Activated T-helper 2 cell treated with anti-CD3 and anti-CD28 coated beads, Interferon-gamma antibody, Interleukin-2, Interleukin-4, amounts not matched to agents 10 μg/mL and 5 μg/mL and 100 μg/mL, durations not matched to agents 14 hours and 24 hours and 36 hours (primary cell): ENCODE measurements at regions not wholly inside any gene's neighbourhood (a gene's known extent, or its start where the extent isn't known, plus 50 kb on each side); places are given as distances from the start of the nearest gene placed in this dataset.
"Not testable (repeated sequence)": the region's sequence is repeated elsewhere in the genome, so short reads cannot be mapped to it uniquely, and the experiment has no call there.

Experiments used
- DNase-seq: peaks from one replicate; pipeline ENCODE4 v3.0.0; 2021; ENCODE audit warnings: low spot score
- H3K27ac Mint-ChIP-seq: one replicate; pipeline ENCODE4 v1.8.0; 2021; ENCODE audit warnings: mixed read lengths
- H3K27me3 Mint-ChIP-seq: one replicate; pipeline ENCODE4 v1.8.0; 2021; ENCODE audit warnings: low read depth, mixed read lengths
- H3K36me3 Mint-ChIP-seq: one replicate; pipeline ENCODE4 v1.8.0; 2021; ENCODE audit warnings: low read depth, mixed read lengths
- H3K4me1 Mint-ChIP-seq: one replicate; pipeline ENCODE4 v1.8.0; 2021; ENCODE audit warnings: low read depth, mixed read lengths
- H3K4me3 Mint-ChIP-seq: one replicate; pipeline ENCODE4 v1.8.0; 2021; ENCODE audit warnings: low read depth, mild to moderate bottlenecking, moderate library complexity, mixed read lengths
- H3K9me3 Mint-ChIP-seq: one replicate; pipeline ENCODE4 v1.8.0; 2021; ENCODE audit warnings: mixed read lengths
- intact Hi-C: fragments of 100-400 bp; cut with micrococcal nuclease; formaldehyde crosslinking; loops from one replicate; pipeline ENCODE4 v1.15.1; 2023

GRCh38 chr5:33194914-33195313 is 245.9 kb upstream of the TARS1 start:
- no peak for DNase-seq
- Mint-ChIP-seq H3K4me3 (no peak overlapping the region), H3K27me3 (no peaks in the 10 kb centered on the region), H3K4me1 (no peaks in the 10 kb centered on the region), H3K27ac (no peak overlapping the region), H3K9me3 (peaks cover 25% of the 10 kb centered on the region), H3K36me3 (no peaks in the 10 kb centered on the region)
- intact Hi-C loops, result no loop called here

- Mint-ChIP-seq H3K4me1 (no peaks in the 10 kb centered on the region), H3K27me3 (no peaks in the 10 kb centered on the region), H3K4me3 (no peak overlapping the region), H3K36me3 (no peaks in the 10 kb centered on the region), H3K27ac (no peak overlapping the region), H3K9me3 (peaks cover 24% of the 10 kb centered on the region)
- intact Hi-C loops, result no loop called here
- DNase-seq, result no peak
These were observed 245.2 kb upstream of the TARS1 start for GRCh38 chr5:33195431-33196165.

GRCh38 chr5:33198836-33199235 is 241.9 kb upstream of the TARS1 start:
- Mint-ChIP-seq H3K27ac (no peak overlapping the region), H3K4me1 (no peaks in the 10 kb centered on the region), H3K27me3 (no peaks in the 10 kb centered on the region), H3K4me3 (no peak overlapping the region), H3K36me3 (no peaks in the 10 kb centered on the region), H3K9me3 (peaks cover 12% of the 10 kb centered on the region)
- intact Hi-C loops, result no loop called here
- no peak for DNase-seq

- intact Hi-C loops, result no loop called here
- Mint-ChIP-seq H3K9me3 (no peaks in the 10 kb centered on the region), H3K27me3 (no peaks in the 10 kb centered on the region), H3K27ac (no peak overlapping the region), H3K4me1 (no peaks in the 10 kb centered on the region), H3K4me3 (no peak overlapping the region), H3K36me3 (no peaks in the 10 kb centered on the region)
- DNase-seq, result no peak
These were observed 236.8 kb upstream of the TARS1 start for GRCh38 chr5:33203931-33204330.

GRCh38 chr5:33205079-33205478 is 235.7 kb upstream of the TARS1 start:
- H3K36me3 Mint-ChIP-seq, result no peaks in the 10 kb centered on the region
- no peak overlapping the region for H3K4me3 Mint-ChIP-seq
- intact Hi-C loops, result no loop called here
- no peak for DNase-seq
- no peaks in the 10 kb centered on the region for H3K4me1 Mint-ChIP-seq
- no peaks in the 10 kb centered on the region for H3K9me3 Mint-ChIP-seq
- no peak overlapping the region for H3K27ac Mint-ChIP-seq
- no peaks in the 10 kb centered on the region for H3K27me3 Mint-ChIP-seq

- no peak for DNase-seq
- H3K9me3 Mint-ChIP-seq, result no peaks in the 10 kb centered on the region
- no peaks in the 10 kb centered on the region for H3K36me3 Mint-ChIP-seq
- no peaks in the 10 kb centered on the region for H3K27me3 Mint-ChIP-seq
- H3K4me3 Mint-ChIP-seq, result no peak overlapping the region
- no peaks in the 10 kb centered on the region for H3K4me1 Mint-ChIP-seq
- H3K27ac Mint-ChIP-seq, result no peak overlapping the region
- intact Hi-C loops, result no loop called here
These were observed 234.9 kb upstream of the TARS1 start for GRCh38 chr5:33205727-33206410.

GRCh38 chr5:33206962-33207506 is 233.7 kb upstream of the TARS1 start:
- Mint-ChIP-seq H3K36me3 (no peaks in the 10 kb centered on the region), H3K27me3 (no peaks in the 10 kb centered on the region), H3K27ac (no peak overlapping the region), H3K4me1 (no peaks in the 10 kb centered on the region), H3K9me3 (no peaks in the 10 kb centered on the region), H3K4me3 (no peak overlapping the region)
- no peak for DNase-seq
- intact Hi-C loops, result no loop called here

- intact Hi-C loops, result no loop called here
- Mint-ChIP-seq H3K36me3 (no peaks in the 10 kb centered on the region), H3K4me1 (no peaks in the 10 kb centered on the region), H3K27ac (no peak overlapping the region), H3K27me3 (no peaks in the 10 kb centered on the region), H3K4me3 (no peak overlapping the region), H3K9me3 (no peaks in the 10 kb centered on the region)
- DNase-seq, result no peak
These were observed 231.5 kb upstream of the TARS1 start for GRCh38 chr5:33209252-33209651.

GRCh38 chr5:33210221-33210620 is 230.5 kb upstream of the TARS1 start:
- H3K4me1 Mint-ChIP-seq, H3K36me3 Mint-ChIP-seq, H3K27me3 Mint-ChIP-seq, H3K9me3 Mint-ChIP-seq, DNase-seq, H3K4me3 Mint-ChIP-seq, intact Hi-C loops, H3K27ac Mint-ChIP-seq: not testable (repeated sequence)

GRCh38 chr5:33210978-33211377 is 229.8 kb upstream of the TARS1 start:
- DNase-seq, result no peak
- H3K4me3 Mint-ChIP-seq, result no peak overlapping the region
- no peaks in the 10 kb centered on the region for H3K27me3 Mint-ChIP-seq
- H3K9me3 Mint-ChIP-seq, result no peaks in the 10 kb centered on the region
- H3K4me1 Mint-ChIP-seq, result no peaks in the 10 kb centered on the region
- H3K36me3 Mint-ChIP-seq, result no peaks in the 10 kb centered on the region
- no peak overlapping the region for H3K27ac Mint-ChIP-seq
- intact Hi-C loops, result no loop called here

- Mint-ChIP-seq H3K27me3 (no peaks in the 10 kb centered on the region), H3K4me3 (no peak overlapping the region), H3K9me3 (no peaks in the 10 kb centered on the region), H3K36me3 (no peaks in the 10 kb centered on the region), H3K27ac (no peak overlapping the region), H3K4me1 (no peaks in the 10 kb centered on the region)
- DNase-seq, result no peak
- intact Hi-C loops, result no loop called here
These were observed 228.3 kb upstream of the TARS1 start for GRCh38 chr5:33212439-33212838.

GRCh38 chr5:33212900-33213299 is 227.9 kb upstream of the TARS1 start:
- intact Hi-C loops, result no loop called here
- Mint-ChIP-seq H3K9me3 (no peaks in the 10 kb centered on the region), H3K36me3 (no peaks in the 10 kb centered on the region), H3K27me3 (no peaks in the 10 kb centered on the region), H3K27ac (no peak overlapping the region), H3K4me1 (no peaks in the 10 kb centered on the region), H3K4me3 (no peak overlapping the region)
- DNase-seq, result no peak

GRCh38 chr5:33223563-33224284 is 217.0 kb upstream of the TARS1 start:
- no peak overlapping the region for H3K4me3 Mint-ChIP-seq
- no peak overlapping the region for H3K27ac Mint-ChIP-seq
- intact Hi-C loops, result no loop called here
- H3K9me3 Mint-ChIP-seq, result no peaks in the 10 kb centered on the region
- DNase-seq, result no peak
- no peaks in the 10 kb centered on the region for H3K36me3 Mint-ChIP-seq
- no peaks in the 10 kb centered on the region for H3K27me3 Mint-ChIP-seq
- no peaks in the 10 kb centered on the region for H3K4me1 Mint-ChIP-seq
